ENCODE measurements at regions not wholly inside any gene's neighbourhood (a gene's known extent, or its start where the extent isn't known, plus 50 kb on each side); places are given as distances from the start of the nearest gene placed in this dataset.
"Not testable (repeated sequence)": the region's sequence is repeated elsewhere in the genome, so short reads cannot be mapped to it uniquely, and the experiment has no call there.

- intact Hi-C loops (cut with DNase I; ENCODE audit: low total_unique reads), result no loop called here
- WGBS, 2 donors, result 89 to 91% methylated on average over 5 of the region's 5 CpGs
- DNase-seq (ENCODE audit: low spot score in 2 of 2), result no peak
- no peak overlapping the region for H3K4me3 ChIP-seq (ENCODE audit: low read depth, poor library complexity, severe bottlenecking)
- TF ChIP-seq POLR2A (IDR thresholded peaks at IDR 0.05), result no peak
- TF ChIP-seq, protein P1, sequence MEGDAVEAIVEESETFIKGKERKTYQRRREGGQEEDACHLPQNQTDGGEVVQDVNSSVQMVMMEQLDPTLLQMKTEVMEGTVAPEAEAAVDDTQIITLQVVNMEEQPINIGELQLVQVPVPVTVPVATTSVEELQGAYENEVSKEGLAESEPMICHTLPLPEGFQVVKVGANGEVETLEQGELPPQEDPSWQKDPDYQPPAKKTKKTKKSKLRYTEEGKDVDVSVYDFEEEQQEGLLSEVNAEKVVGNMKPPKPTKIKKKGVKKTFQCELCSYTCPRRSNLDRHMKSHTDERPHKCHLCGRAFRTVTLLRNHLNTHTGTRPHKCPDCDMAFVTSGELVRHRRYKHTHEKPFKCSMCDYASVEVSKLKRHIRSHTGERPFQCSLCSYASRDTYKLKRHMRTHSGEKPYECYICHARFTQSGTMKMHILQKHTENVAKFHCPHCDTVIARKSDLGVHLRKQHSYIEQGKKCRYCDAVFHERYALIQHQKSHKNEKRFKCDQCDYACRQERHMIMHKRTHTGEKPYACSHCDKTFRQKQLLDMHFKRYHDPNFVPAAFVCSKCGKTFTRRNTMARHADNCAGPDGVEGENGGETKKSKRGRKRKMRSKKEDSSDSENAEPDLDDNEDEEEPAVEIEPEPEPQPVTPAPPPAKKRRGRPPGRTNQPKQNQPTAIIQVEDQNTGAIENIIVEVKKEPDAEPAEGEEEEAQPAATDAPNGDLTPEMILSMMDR (IDR thresholded peaks at IDR 0.05), result no peak
These were observed 325.4 kb downstream of the TMEM38B start for GRCh38 chr9:106019702-106020101.

- intact Hi-C loops (cut with DNase I; ENCODE audit: low total_unique reads), result no loop called here
- no peak overlapping the region for H3K4me3 ChIP-seq (ENCODE audit: low read depth, poor library complexity, severe bottlenecking)
- no peak for DNase-seq (ENCODE audit: low spot score in 2 of 2)
- 88 to 96% methylated on average over 2 of the region's 2 CpGs for WGBS, 2 donors
- no peak for TF ChIP-seq POLR2A (IDR thresholded peaks at IDR 0.05)
These were observed 325.8 kb downstream of the TMEM38B start for GRCh38 chr9:106020186-106020585.

GRCh38 chr9:106023455-106023854 is 329.1 kb downstream of the TMEM38B start:
- no peak overlapping the region for H3K4me3 ChIP-seq (ENCODE audit: low read depth, poor library complexity, severe bottlenecking)
- intact Hi-C loops (cut with DNase I; ENCODE audit: low total_unique reads), result no loop called here
- WGBS, 2 donors, result 61 to 89% methylated on average over 2 of the region's 2 CpGs
- TF ChIP-seq POLR2A (IDR thresholded peaks at IDR 0.05), result no peak
- TF ChIP-seq, protein P1 (IDR thresholded peaks at IDR 0.05), result no peak
- no peak for DNase-seq (ENCODE audit: low spot score in 2 of 2)

DNA sequence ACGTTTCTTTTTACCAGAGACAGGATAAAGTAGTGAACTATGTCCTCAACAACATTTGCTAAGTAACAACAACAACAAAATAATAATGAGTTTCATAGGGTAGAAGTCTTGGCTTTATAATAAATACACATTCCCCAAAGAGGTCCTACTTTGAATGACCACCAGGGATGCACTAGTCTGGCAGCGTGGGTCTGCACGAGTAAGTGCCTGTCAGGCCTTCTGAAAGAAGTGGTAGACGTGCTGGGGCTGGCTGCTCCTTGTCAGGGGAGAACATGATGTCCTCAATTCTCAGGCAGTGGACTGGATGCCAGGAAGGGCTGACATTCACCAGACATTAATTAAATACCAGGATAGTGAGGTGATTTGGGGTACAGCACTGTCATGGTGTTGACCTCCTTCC is 331.1 kb downstream of the TMEM38B start:
- TF ChIP-seq, protein P1 (IDR thresholded peaks at IDR 0.05), result no peak
- TF ChIP-seq POLR2A (IDR thresholded peaks at IDR 0.05), result no peak
- no peak overlapping the region for H3K4me3 ChIP-seq (ENCODE audit: low read depth, poor library complexity, severe bottlenecking)
- intact Hi-C loops (cut with DNase I; ENCODE audit: low total_unique reads), result no loop called here
- whole genome bisulfite sequencing, 2 donors, result 44 to 55% methylated on average over 4 of the region's 4 CpGs
- DNase-seq (ENCODE audit: low spot score in 2 of 2), result no peak

DNA sequence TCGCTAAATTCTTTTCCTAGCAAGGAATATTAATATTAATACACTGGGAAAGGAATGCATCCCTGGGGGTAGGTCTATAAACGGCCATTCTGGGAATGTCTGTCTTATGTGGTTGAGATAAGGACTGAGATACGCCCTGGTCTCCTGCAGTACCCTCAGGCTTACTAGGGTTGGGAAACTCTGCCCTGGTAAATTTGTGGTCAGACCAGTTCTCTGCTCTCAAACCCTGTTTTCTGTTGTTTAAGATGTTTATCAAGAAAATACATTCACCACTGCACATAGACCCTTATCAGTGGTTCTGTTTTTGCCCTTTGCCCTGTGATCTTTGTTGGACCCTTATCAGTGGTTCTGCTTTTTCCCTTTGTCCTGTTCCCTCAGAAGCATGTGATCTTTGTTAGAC is 335.8 kb downstream of the TMEM38B start:
- DNase-seq (ENCODE audit: low spot score in 2 of 2); H3K4me3 ChIP-seq (ENCODE audit: low read depth, poor library complexity, severe bottlenecking); intact Hi-C loops (cut with DNase I; ENCODE audit: low total_unique reads): not testable (repeated sequence)
- 75 to 88% methylated on average over 3 of the region's 3 CpGs for WGBS, 2 donors

DNA sequence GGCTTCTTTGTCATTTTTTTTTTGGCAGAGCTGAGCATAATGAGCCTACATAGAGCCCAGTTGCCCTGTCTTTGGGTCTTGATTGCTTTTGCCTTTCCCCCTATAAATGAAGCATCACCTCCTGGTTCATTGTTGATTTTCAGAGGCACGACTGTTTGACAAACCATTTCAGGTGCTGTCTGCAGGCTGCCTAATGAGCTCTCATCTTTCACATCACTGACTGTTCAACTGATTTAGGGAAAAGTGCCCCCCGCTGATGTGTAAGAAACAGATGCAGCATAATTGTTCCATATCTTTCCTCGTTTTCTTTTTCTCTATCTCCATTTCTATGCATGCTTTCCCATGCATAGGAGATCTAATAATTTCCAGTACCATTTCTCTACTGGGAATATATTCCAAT is 338.6 kb downstream of the TMEM38B start:
- H3K4me3 ChIP-seq (ENCODE audit: low read depth, poor library complexity, severe bottlenecking), result no peak overlapping the region
- TF ChIP-seq, protein P1 (IDR thresholded peaks at IDR 0.05), result no peak
- TF ChIP-seq POLR2A (IDR thresholded peaks at IDR 0.05), result no peak
- 78 to 81% methylated on average over 3 of the region's 3 CpGs for WGBS, 2 donors
- no peak for DNase-seq (ENCODE audit: low spot score in 2 of 2)
- intact Hi-C loops (cut with DNase I; ENCODE audit: low total_unique reads), result no loop called here

DNA sequence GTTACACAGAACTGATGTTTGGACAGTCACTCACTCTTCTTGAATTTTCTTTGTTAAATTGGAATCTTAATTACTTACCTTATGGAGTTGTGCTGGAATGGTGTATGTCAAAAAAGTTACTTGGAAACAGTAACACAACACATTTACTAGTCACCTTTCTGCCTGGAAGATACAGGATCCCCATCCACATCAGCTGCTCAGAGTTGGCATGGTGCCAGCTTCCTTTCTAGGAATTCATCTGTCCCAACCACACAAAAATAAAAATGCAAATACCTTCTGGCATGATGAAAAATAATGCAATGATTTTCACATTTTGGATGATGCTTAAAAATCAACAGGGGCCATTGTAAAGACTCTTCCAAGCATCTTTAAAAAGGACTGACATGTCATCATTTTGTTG is 341.5 kb downstream of the TMEM38B start:
- TF ChIP-seq, protein P1 (IDR thresholded peaks at IDR 0.05), result no peak
- TF ChIP-seq POLR2A (IDR thresholded peaks at IDR 0.05), result no peak
- intact Hi-C loops (cut with DNase I; ENCODE audit: low total_unique reads), result no loop called here
- DNase-seq (ENCODE audit: low spot score in 2 of 2), result no peak
- H3K4me3 ChIP-seq (ENCODE audit: low read depth, poor library complexity, severe bottlenecking), result no peak overlapping the region

Measured in lower leg skin (tissue), 4 donors.